Central memory CD8-positive, alpha-beta T cell (primary cell): ENCODE measurements at regions not wholly inside any gene's neighbourhood (a gene's known extent, or its start where the extent isn't known, plus 50 kb on each side); places are given as distances from the start of the nearest gene placed in this dataset.

Experiments used
- ATAC-seq: fragments of 150-1000 bp; cut with Tn5 transposase; replicated peaks from 2 replicates; pipeline ENCODE4 v1.10.0; 2022; ENCODE audit warnings: mild to moderate bottlenecking, moderate FRiP score, moderate number of reproducible peaks; ENCODE audit not compliant: poor library complexity, severe bottlenecking; ENCODE audit errors: extremely low read depth
- DNase-seq, 2 donors: peaks; one replicate each; pipeline ENCODE4 v3.0.0; 2021; ENCODE audit warnings: low spot score in 2 of 2
- H3K27ac Mint-ChIP-seq: one replicate; pipeline ENCODE4 v1.8.0; 2022; ENCODE audit warnings: low read depth, mild to moderate bottlenecking, moderate library complexity, mixed read lengths
- H3K27me3 Mint-ChIP-seq: one replicate; pipeline ENCODE4 v1.8.0; 2022; ENCODE audit warnings: mixed read lengths
- H3K36me3 Mint-ChIP-seq: one replicate; pipeline ENCODE4 v1.8.0; 2022; ENCODE audit warnings: mild to moderate bottlenecking, moderate library complexity, mixed read lengths; ENCODE audit not compliant: insufficient read depth
- H3K4me1 Mint-ChIP-seq: one replicate; pipeline ENCODE4 v1.8.0; 2022; ENCODE audit warnings: mixed read lengths
- H3K4me3 Mint-ChIP-seq: one replicate; pipeline ENCODE4 v1.8.0; 2022; ENCODE audit warnings: mild to moderate bottlenecking, moderate library complexity, mixed read lengths
- H3K9me3 Mint-ChIP-seq: one replicate; pipeline ENCODE4 v1.8.0; 2022; ENCODE audit warnings: mixed read lengths

GRCh38 chr12:28130234-28130624 lies 60.0 kb upstream of the CCDC91 start:
- no peaks in the 10 kb centered on the region for H3K36me3 Mint-ChIP-seq
- H3K27me3 Mint-ChIP-seq = peaks cover 22% of the 10 kb centered on the region
- no peak overlapping the region for H3K27ac Mint-ChIP-seq
- DNase-seq (no peak), ATAC-seq (no peak)
- H3K4me1 Mint-ChIP-seq = no peaks in the 10 kb centered on the region
- no peak overlapping the region for H3K4me3 Mint-ChIP-seq
- H3K9me3 Mint-ChIP-seq = no peaks in the 10 kb centered on the region

- no peak overlapping the region for H3K4me3 Mint-ChIP-seq
- no peaks in the 10 kb centered on the region for H3K9me3 Mint-ChIP-seq
- no peak for ATAC-seq
- no peaks in the 10 kb centered on the region for H3K4me1 Mint-ChIP-seq
- no peaks in the 10 kb centered on the region for H3K36me3 Mint-ChIP-seq
- peaks cover 27% of the 10 kb centered on the region for H3K27me3 Mint-ChIP-seq
- no peak for DNase-seq
- no peak overlapping the region for H3K27ac Mint-ChIP-seq
Measured at GRCh38 chr12:28130625-28131598, 59.3 kb upstream of the CCDC91 start.

GRCh38 chr12:28132398-28132797 lies 57.9 kb upstream of the CCDC91 start:
- Mint-ChIP-seq H3K27me3 (peaks cover 21% of the 10 kb centered on the region), H3K27ac (no peak overlapping the region), H3K9me3 (no peaks in the 10 kb centered on the region), H3K36me3 (no peaks in the 10 kb centered on the region), H3K4me1 (no peaks in the 10 kb centered on the region), H3K4me3 (no peak overlapping the region)
- DNase-seq (no peak), ATAC-seq (no peak)

GRCh38 chr12:28135801-28136439 lies 54.3 kb upstream of the CCDC91 start:
- no peak for ATAC-seq
- no peak overlapping the region for H3K27ac Mint-ChIP-seq
- no peaks in the 10 kb centered on the region for H3K4me1 Mint-ChIP-seq
- no peak overlapping the region for H3K4me3 Mint-ChIP-seq
- DNase-seq = no peak
- no peaks in the 10 kb centered on the region for H3K36me3 Mint-ChIP-seq
- H3K27me3 Mint-ChIP-seq = peaks cover 12% of the 10 kb centered on the region
- no peaks in the 10 kb centered on the region for H3K9me3 Mint-ChIP-seq

- no peaks in the 10 kb centered on the region for H3K9me3 Mint-ChIP-seq
- DNase-seq = no peak
- peaks cover 13% of the 10 kb centered on the region for H3K27me3 Mint-ChIP-seq
- no peaks in the 10 kb centered on the region for H3K4me1 Mint-ChIP-seq
- ATAC-seq = no peak
- no peak overlapping the region for H3K27ac Mint-ChIP-seq
- H3K36me3 Mint-ChIP-seq = no peaks in the 10 kb centered on the region
- H3K4me3 Mint-ChIP-seq = no peak overlapping the region
Measured at GRCh38 chr12:28137414-28137813, 52.8 kb upstream of the CCDC91 start.

GRCh38 chr12:28140404-28140803 lies 49.9 kb upstream of the CCDC91 start:
- Mint-ChIP-seq H3K4me1 (no peaks in the 10 kb centered on the region), H3K27me3 (peaks cover 12% of the 10 kb centered on the region), H3K4me3 (no peak overlapping the region), H3K9me3 (no peaks in the 10 kb centered on the region), H3K27ac (no peak overlapping the region), H3K36me3 (no peaks in the 10 kb centered on the region)
- DNase-seq (no peak), ATAC-seq (no peak)
